ENCODE measurements at regions not wholly inside any gene's neighbourhood (a gene's known extent, or its start where the extent isn't known, plus 50 kb on each side); places are given as distances from the start of the nearest gene placed in this dataset.

DNA sequence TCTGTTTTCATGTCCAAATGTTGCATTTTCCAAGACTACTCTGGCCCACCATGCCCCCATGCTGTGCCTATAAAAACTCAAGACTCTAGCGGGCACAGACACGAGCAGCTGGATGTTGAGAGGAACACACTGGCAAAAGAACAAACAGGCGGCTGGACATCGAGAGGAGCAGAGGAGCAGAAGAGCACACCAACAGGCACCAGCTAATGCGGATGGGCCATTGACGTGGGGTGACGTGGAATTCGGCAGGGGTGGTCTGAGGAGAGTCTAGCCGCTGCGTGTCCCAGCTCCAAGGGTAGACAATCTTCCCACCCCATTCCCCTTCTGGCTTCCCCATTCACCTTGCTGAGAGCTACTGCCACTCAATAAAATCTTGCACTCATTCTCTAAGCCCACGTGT is 54.4 kb upstream of the SMIM30 start:
- TF ChIP-seq POLR2A (IDR thresholded peaks at IDR 0.05; ENCODE audit: low read length) (no peak), GATA1 (IDR thresholded peaks at IDR 0.05; ENCODE audit: low read depth, low read length) (no peak)
